ENCODE measurements at regions not wholly inside any gene's neighbourhood (a gene's known extent, or its start where the extent isn't known, plus 50 kb on each side); places are given as distances from the start of the nearest gene placed in this dataset.
"Not testable (repeated sequence)": the region's sequence is repeated elsewhere in the genome, so short reads cannot be mapped to it uniquely, and the experiment has no call there.

GRCh38 chr13:69226427-69226826 lies 881.2 kb upstream of the ATXN8OS start:
- DNase-seq (ENCODE audit: extremely low read depth, low read depth): no peak
- TF ChIP-seq CTCF (IDR thresholded peaks at IDR 0.05; ENCODE audit: low read depth, low read length): no peak

GRCh38 chr13:69221633-69222498 lies 885.8 kb upstream of the ATXN8OS start:
- not testable (repeated sequence) for DNase-seq (ENCODE audit: extremely low read depth, low read depth)

- DNase-seq (ENCODE audit: extremely low read depth, low read depth): no peak
- TF ChIP-seq CTCF (IDR thresholded peaks at IDR 0.05; ENCODE audit: low read depth, low read length): no peak
Measured at GRCh38 chr13:69213396-69213795, 894.2 kb upstream of the ATXN8OS start.

GRCh38 chr13:69204620-69205019 lies 903.0 kb upstream of the ATXN8OS start:
- DNase-seq (ENCODE audit: extremely low read depth, low read depth): no peak
- TF ChIP-seq CTCF (IDR thresholded peaks at IDR 0.05; ENCODE audit: low read depth, low read length): no peak

- DNase-seq (ENCODE audit: extremely low read depth, low read depth): no peak
- TF ChIP-seq CTCF (IDR thresholded peaks at IDR 0.05; ENCODE audit: low read depth, low read length): no peak
Measured at GRCh38 chr13:69202996-69203395, 904.6 kb upstream of the ATXN8OS start.

- no peak for DNase-seq (ENCODE audit: extremely low read depth, low read depth)
- no peak for TF ChIP-seq CTCF (IDR thresholded peaks at IDR 0.05; ENCODE audit: low read depth, low read length)
Measured at GRCh38 chr13:69199664-69200063, 908.0 kb upstream of the ATXN8OS start.

GRCh38 chr13:69198706-69199105 lies 908.9 kb upstream of the ATXN8OS start:
- DNase-seq (ENCODE audit: extremely low read depth, low read depth): no peak
- no peak for TF ChIP-seq CTCF (IDR thresholded peaks at IDR 0.05; ENCODE audit: low read depth, low read length)

- TF ChIP-seq CTCF (IDR thresholded peaks at IDR 0.05; ENCODE audit: low read depth, low read length): no peak
- DNase-seq (ENCODE audit: extremely low read depth, low read depth): no peak
Measured at GRCh38 chr13:69194130-69194529, 913.5 kb upstream of the ATXN8OS start.
